ENCODE measurements at regions not wholly inside any gene's neighbourhood (a gene's known extent, or its start where the extent isn't known, plus 50 kb on each side); places are given as distances from the start of the nearest gene placed in this dataset.

DNA sequence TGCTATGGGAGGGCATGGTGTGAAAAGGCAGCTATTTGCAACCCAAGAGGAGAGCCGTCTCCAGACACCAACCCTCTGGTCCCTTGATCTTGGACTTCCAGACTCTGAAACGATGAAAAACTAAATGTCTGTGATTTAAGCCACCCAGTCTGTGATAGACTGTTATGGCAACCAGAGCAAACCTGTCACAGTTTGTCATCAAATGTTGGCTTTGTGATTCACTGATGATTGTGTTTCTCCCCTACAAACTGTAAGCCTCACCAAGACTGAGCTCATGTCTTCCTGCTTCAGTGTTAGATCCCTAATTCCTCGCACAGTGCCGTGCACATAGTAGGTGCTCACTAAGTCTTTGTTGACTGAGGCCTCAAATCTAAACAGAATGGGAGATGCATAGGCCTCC lies 224.6 kb upstream of the PITRM1 start:
- TF ChIP-seq, protein P1, sequence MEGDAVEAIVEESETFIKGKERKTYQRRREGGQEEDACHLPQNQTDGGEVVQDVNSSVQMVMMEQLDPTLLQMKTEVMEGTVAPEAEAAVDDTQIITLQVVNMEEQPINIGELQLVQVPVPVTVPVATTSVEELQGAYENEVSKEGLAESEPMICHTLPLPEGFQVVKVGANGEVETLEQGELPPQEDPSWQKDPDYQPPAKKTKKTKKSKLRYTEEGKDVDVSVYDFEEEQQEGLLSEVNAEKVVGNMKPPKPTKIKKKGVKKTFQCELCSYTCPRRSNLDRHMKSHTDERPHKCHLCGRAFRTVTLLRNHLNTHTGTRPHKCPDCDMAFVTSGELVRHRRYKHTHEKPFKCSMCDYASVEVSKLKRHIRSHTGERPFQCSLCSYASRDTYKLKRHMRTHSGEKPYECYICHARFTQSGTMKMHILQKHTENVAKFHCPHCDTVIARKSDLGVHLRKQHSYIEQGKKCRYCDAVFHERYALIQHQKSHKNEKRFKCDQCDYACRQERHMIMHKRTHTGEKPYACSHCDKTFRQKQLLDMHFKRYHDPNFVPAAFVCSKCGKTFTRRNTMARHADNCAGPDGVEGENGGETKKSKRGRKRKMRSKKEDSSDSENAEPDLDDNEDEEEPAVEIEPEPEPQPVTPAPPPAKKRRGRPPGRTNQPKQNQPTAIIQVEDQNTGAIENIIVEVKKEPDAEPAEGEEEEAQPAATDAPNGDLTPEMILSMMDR (IDR thresholded peaks at IDR 0.05; ENCODE audit: insufficient read depth, low read depth, low read length) = no peak
- DNase-seq (ENCODE audit: low read depth) = no peak
- no peak overlapping the region for H3K4me3 ChIP-seq (ENCODE audit: low read depth, low read length)

- H3K4me3 ChIP-seq (ENCODE audit: low read depth, low read length) = no peak overlapping the region
- TF ChIP-seq, protein P1 (IDR thresholded peaks at IDR 0.05; ENCODE audit: insufficient read depth, low read depth, low read length) = no peak
- DNase-seq (ENCODE audit: low read depth) = no peak
Measured at GRCh38 chr10:3396116-3396515, 223.5 kb upstream of the PITRM1 start.

DNA sequence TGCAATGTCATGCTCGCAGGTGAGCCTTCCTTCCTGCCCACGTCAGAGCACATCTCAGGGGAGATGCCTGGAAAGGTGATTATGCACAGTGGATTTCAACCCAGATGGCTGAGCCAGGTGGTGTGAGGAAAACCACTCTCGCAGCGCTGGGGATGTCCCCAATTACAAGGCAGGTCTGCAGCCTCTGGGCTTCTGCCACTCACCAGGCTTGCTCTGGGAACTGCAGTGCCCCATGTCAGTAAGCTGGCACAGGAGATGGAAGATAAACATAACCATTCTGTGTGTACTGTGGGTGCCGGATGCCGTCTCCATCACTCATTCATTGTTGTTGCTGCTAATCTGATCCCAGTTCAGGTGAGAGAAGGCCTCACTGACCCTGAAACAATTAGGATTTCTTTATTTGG lies 222.9 kb upstream of the PITRM1 start:
- H3K4me3 ChIP-seq (ENCODE audit: low read depth, low read length) = no peak overlapping the region
- no peak for DNase-seq (ENCODE audit: low read depth)
- TF ChIP-seq, protein P1 (IDR thresholded peaks at IDR 0.05; ENCODE audit: insufficient read depth, low read depth, low read length) = no peak

GRCh38 chr10:3395041-3395440 lies 222.5 kb upstream of the PITRM1 start:
- TF ChIP-seq, protein P1 (IDR thresholded peaks at IDR 0.05; ENCODE audit: insufficient read depth, low read depth, low read length) = no peak
- H3K4me3 ChIP-seq (ENCODE audit: low read depth, low read length) = no peak overlapping the region
- DNase-seq (ENCODE audit: low read depth) = no peak

- TF ChIP-seq, protein P1 (IDR thresholded peaks at IDR 0.05; ENCODE audit: insufficient read depth, low read depth, low read length) = no peak
- H3K4me3 ChIP-seq (ENCODE audit: low read depth, low read length) = no peak overlapping the region
- no peak for DNase-seq (ENCODE audit: low read depth)
Measured at GRCh38 chr10:3393958-3394357, 221.4 kb upstream of the PITRM1 start.

DNA sequence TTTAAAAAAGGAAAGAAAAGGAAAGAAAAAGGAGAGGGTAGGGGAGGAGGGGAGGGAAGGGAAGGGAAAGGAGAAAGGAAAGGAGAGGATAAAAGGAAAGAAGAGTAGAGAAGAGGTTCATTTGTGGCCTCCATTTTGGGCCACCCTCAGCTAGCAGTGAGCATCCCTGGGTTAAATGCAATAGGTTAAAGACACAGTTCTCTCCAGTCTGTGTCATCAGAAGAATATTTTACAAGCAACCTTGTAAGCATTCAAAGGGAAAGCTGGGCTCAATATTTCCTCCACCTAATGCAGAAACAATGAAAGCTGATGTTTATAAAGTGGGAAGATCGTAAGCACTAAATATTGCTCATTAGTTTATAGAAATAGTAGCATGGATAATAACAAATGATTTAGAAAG lies 219.1 kb upstream of the PITRM1 start:
- TF ChIP-seq, protein P1 (IDR thresholded peaks at IDR 0.05; ENCODE audit: insufficient read depth, low read depth, low read length) = no peak
- peak; percentile 10 for DNase-seq (ENCODE audit: low read depth)
- no peak overlapping the region for H3K4me3 ChIP-seq (ENCODE audit: low read depth, low read length)

DNA sequence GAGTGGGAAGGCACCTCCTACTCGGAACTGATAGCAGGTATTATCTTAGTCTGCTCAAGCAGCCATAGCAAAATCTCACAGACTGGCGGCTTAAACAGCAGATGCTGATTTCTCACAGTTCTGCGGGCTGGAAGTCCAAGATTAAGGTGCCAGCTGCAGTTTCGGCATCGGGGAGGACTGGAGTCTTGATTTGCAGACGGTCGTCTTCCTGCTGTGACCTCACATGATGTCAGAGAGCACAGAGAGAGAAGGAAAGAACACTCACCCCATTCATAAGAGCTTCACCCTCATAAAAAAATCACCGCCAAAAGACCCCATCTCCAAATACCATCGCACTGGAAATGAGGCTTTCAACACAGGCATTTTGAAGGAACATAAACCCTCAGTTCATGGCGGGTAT lies 216.5 kb upstream of the PITRM1 start:
- no peak overlapping the region for H3K4me3 ChIP-seq (ENCODE audit: low read depth, low read length)
- DNase-seq (ENCODE audit: low read depth) = peak; percentile 67
- TF ChIP-seq, protein P1 (IDR thresholded peaks at IDR 0.05; ENCODE audit: insufficient read depth, low read depth, low read length) = no peak

Data from fibroblast of villous mesenchyme (primary cell).